ENCODE measurements at regions not wholly inside any gene's neighbourhood (a gene's known extent, or its start where the extent isn't known, plus 50 kb on each side); places are given as distances from the start of the nearest gene placed in this dataset.

DNA sequence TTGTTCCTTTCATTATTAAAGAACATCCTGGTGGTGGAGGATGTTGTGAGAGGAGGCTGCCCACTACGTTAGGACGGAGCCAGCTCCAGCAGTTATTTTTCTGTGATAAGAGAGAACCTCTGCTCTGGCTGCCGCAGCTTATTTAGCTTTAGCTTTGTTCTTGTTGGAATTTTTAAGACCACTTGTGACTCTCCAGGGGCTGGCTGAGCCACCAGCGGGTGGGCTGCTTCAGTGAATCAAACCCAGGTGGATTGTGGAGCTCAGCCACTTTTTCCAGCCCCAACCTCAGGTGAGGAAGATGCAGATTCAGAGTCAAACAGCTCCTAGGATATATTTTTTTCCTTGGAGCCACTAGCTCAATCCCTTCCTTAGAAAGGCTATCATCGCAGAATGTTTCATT, 83.1 kb upstream of the CTTNBP2NL start:
- TF ChIP-seq, protein P1, sequence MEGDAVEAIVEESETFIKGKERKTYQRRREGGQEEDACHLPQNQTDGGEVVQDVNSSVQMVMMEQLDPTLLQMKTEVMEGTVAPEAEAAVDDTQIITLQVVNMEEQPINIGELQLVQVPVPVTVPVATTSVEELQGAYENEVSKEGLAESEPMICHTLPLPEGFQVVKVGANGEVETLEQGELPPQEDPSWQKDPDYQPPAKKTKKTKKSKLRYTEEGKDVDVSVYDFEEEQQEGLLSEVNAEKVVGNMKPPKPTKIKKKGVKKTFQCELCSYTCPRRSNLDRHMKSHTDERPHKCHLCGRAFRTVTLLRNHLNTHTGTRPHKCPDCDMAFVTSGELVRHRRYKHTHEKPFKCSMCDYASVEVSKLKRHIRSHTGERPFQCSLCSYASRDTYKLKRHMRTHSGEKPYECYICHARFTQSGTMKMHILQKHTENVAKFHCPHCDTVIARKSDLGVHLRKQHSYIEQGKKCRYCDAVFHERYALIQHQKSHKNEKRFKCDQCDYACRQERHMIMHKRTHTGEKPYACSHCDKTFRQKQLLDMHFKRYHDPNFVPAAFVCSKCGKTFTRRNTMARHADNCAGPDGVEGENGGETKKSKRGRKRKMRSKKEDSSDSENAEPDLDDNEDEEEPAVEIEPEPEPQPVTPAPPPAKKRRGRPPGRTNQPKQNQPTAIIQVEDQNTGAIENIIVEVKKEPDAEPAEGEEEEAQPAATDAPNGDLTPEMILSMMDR (conservative IDR thresholded peaks at IDR 0.05) = no peak

DNA sequence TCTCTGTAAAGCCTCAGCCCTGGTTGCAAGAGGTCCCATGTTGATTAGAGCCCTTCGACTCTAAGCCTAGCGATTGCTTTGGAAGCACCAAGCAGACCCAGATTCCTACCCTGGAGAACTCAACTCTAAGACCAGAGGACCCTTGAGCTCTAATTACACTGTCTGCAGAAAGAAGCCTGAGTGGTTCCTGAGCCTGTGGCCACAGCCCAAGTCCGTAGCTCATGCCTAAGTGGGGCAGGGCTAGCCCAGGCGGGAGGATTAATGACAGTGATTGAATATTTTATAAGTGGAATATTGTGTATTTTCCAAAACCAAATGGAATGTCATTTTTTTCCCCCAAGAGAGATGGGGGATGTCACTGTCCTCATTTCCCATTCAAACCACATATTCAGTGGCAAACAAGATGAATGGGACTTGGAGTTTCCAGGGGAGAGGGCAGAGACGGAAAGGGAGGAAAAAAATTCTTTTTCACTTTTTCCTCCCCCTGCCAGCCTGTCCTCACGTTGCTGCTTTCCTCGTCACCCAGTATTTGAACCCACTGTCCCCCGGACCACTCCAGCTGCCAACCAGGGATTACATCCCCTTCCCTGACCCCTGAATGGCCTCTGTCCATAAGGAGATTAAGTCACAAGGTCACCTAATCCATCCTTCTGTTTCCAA, 79.6 kb upstream of the CTTNBP2NL start:
- no peak overlapping the region for H3K27ac ChIP-seq
- TF ChIP-seq, protein P1 (conservative IDR thresholded peaks at IDR 0.05) = no peak

More for the DNA sequence above, 83.1 kb upstream of the CTTNBP2NL start:
- H3K27ac ChIP-seq = no peak overlapping the region

DNA sequence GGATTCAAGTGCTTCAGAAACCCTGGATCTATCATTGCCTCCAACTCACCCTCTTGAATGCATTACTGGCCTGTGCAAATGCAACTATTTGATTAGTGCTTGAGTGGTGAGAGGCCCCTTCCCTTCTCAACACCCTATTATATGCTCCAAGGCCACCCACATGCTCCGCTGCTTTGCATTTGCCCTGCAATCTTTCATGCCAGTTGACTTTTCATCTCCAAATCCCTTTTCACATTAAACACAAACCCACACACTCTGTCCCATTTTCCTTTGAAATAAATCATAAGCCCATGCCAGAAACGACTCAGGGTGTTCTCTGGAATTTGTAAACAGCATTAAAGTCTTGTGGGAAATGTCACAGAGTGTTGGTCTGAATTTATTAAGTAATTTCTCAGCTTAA, 78.9 kb upstream of the CTTNBP2NL start:
- H3K27ac ChIP-seq = no peak overlapping the region
- TF ChIP-seq, protein P1 (conservative IDR thresholded peaks at IDR 0.05) = no peak

DNA sequence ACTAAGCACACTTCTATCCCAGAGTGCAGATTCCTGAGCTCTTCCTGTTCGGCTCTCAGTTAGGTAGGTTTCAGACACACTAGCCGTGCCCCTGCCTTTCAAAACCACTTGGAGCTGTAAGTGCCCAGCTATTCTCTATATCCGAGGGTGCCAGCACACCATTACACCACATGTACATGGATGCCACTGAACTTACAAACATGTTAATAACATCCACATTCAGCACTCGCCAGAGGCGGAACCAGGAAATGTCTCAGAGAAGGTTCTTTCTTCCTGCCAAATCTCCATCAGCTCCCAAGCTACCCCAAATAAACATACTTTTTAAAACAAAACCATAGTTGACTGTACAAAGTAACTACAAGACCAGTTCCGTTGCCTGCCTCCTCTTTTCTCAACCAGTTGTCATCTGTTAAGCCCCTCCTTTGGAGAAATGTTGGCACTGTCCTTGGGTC, 78.4 kb upstream of the CTTNBP2NL start:
- TF ChIP-seq, protein P1 (conservative IDR thresholded peaks at IDR 0.05) = no peak
- no peak overlapping the region for H3K27ac ChIP-seq

DNA sequence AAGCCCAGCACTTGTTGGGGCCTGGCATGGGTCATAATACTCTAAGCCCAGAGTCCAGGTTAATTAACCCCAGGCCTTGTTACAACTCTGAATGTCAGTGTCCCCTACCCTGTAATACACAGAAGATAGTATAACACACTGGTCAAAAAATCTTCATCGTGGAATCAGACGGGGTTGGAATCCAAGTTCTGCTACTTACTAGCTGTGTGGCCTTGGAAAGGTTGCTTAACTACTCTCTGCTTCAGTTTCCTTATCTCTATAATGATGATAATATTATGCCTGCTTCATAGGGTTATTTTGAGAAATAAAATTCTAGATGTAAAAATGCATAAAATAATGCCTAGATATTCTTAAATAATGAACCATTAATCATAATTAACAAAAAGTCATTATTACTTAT, 77.8 kb upstream of the CTTNBP2NL start:
- TF ChIP-seq, protein P1 (conservative IDR thresholded peaks at IDR 0.05) = no peak
- H3K27ac ChIP-seq = no peak overlapping the region

DNA sequence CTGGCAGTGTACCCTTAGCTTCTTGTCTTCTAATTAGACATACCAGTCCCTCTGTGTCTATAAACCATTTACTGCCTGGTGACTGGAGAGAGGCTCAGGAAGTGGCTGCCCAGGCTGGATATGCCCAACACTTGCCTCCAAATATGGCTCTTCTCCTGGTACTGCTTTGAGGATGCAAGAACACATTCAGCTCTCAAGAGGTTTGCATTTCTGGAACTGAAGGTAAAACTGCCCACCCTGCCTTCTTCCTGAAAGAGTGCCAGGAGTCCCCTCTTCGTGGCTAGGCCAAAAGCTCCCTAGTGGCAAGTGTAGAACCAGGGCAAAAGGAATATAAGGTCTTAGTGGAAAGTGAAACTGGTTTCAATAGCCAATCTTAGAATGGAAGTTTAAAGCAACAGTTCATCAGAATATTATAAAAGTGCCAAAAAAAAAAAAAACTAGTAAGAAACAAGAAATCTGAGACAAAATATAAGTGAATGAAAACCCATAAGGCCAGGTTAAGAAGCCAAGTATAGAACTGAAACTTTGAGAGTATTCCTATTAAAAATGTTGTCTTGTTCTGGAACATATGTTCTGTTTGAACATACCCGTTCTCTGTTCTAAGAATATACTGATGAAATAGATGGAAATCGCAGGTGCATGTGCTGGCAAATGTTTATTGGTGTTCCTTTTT, 77.2 kb upstream of the CTTNBP2NL start:
- no peak overlapping the region for H3K27ac ChIP-seq
- TF ChIP-seq, protein P1 (conservative IDR thresholded peaks at IDR 0.05) = no peak

DNA sequence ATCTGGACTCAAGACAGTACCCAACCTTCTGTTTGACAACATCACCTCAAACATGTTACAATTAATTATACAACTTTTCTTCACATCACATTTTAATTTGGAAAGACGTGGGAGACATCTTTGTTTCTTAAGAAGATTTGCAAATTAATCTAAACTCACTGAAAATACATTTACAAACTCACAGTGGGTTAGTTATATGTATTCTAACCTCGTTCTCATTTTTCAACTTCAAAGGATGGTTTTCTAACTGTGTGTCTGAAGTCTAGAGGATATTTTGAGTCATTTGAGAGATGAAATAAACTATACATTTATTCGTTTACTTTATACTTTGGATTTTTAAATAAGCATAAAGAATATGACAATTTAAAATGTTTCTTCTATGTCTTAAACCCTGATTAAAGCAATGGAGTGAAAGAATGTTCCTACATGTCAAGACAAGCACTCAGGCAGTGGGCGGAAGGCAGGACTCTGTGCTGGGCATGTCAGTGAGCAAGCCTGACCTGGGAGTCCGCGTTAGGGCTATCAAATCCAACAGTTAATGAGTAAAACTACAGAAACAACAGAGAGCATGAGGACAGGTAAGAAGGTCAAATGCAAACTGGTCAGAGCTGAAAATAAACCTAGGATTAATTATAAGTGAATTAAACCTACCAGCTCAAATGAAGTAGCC, 76.5 kb upstream of the CTTNBP2NL start:
- no peak overlapping the region for H3K27ac ChIP-seq
- TF ChIP-seq, protein P1 (conservative IDR thresholded peaks at IDR 0.05) = no peak
